ENCODE measurements at regions not wholly inside any gene's neighbourhood (a gene's known extent, or its start where the extent isn't known, plus 50 kb on each side); places are given as distances from the start of the nearest gene placed in this dataset.

GRCh38 chr9:99677281-99677680 is 144.4 kb upstream of the NR4A3 start:
- Histone ChIP-seq H3K27me3 (ENCODE audit: insufficient read depth, low read length, poor library complexity) (no peaks in the 10 kb centered on the region), H3K4me3 (ENCODE audit: low read depth in 1 of 2, low read length in 2 of 2) (no peak overlapping the region), H3K4me2 (ENCODE audit: insufficient read depth, low read length) (no peak overlapping the region), H4K20me1 (ENCODE audit: insufficient read depth, low read length) (no peaks in the 10 kb centered on the region), H3K9ac (ENCODE audit: low read depth, low read length) (no peak overlapping the region), H3K79me2 (ENCODE audit: insufficient read depth, low read length) (no peaks in the 10 kb centered on the region), H3K4me1 (ENCODE audit: insufficient read depth, low read length) (no peaks in the 10 kb centered on the region), H2AFZ (ENCODE audit: low read depth, low read length) (no peak overlapping the region), H3K36me3 (ENCODE audit: insufficient read depth, low read length) (no peaks in the 10 kb centered on the region), H3K27ac (ENCODE audit: low read length) (no peak overlapping the region), H3K9me3 (ENCODE audit: insufficient read depth, low read length, severe bottlenecking) (no peaks in the 10 kb centered on the region)
- DNase-seq (no peak), ATAC-seq (ENCODE audit: insufficient read depth, low read depth) (no peak)
- no peak for TF ChIP-seq EZH2 (IDR thresholded peaks at IDR 0.05; ENCODE audit: borderline replicate concordance, low read depth, low read length, severe bottlenecking)
- TF ChIP-seq CTCF (IDR thresholded peaks at IDR 0.05; ENCODE audit: borderline replicate concordance, extremely low read depth, low read length, poor library complexity, severe bottlenecking): no peak

- Histone ChIP-seq H3K36me3 (ENCODE audit: insufficient read depth, low read length) (no peaks in the 10 kb centered on the region), H2AFZ (ENCODE audit: low read depth, low read length) (no peak overlapping the region), H3K4me3 (ENCODE audit: low read depth in 1 of 2, low read length in 2 of 2) (no peak overlapping the region), H3K27ac (ENCODE audit: low read length) (no peak overlapping the region), H4K20me1 (ENCODE audit: insufficient read depth, low read length) (no peaks in the 10 kb centered on the region), H3K4me1 (ENCODE audit: insufficient read depth, low read length) (no peaks in the 10 kb centered on the region), H3K27me3 (ENCODE audit: insufficient read depth, low read length, poor library complexity) (no peaks in the 10 kb centered on the region), H3K79me2 (ENCODE audit: insufficient read depth, low read length) (no peaks in the 10 kb centered on the region), H3K9ac (ENCODE audit: low read depth, low read length) (no peak overlapping the region), H3K4me2 (ENCODE audit: insufficient read depth, low read length) (no peak overlapping the region), H3K9me3 (ENCODE audit: insufficient read depth, low read length, severe bottlenecking) (no peaks in the 10 kb centered on the region)
- DNase-seq: no peak
- ATAC-seq (ENCODE audit: insufficient read depth, low read depth): no peak
- TF ChIP-seq CTCF (IDR thresholded peaks at IDR 0.05; ENCODE audit: borderline replicate concordance, extremely low read depth, low read length, poor library complexity, severe bottlenecking): no peak
- TF ChIP-seq EZH2 (IDR thresholded peaks at IDR 0.05; ENCODE audit: borderline replicate concordance, low read depth, low read length, severe bottlenecking): no peak
These were observed 143.1 kb upstream of the NR4A3 start for GRCh38 chr9:99678566-99678965.

- H3K27ac ChIP-seq (ENCODE audit: low read length): no peak overlapping the region
- no peaks in the 10 kb centered on the region for H3K79me2 ChIP-seq (ENCODE audit: insufficient read depth, low read length)
- H3K4me1 ChIP-seq (ENCODE audit: insufficient read depth, low read length): no peaks in the 10 kb centered on the region
- no peaks in the 10 kb centered on the region for H4K20me1 ChIP-seq (ENCODE audit: insufficient read depth, low read length)
- no peak overlapping the region for H3K4me3 ChIP-seq (ENCODE audit: low read depth in 1 of 2, low read length in 2 of 2)
- TF ChIP-seq EZH2 (IDR thresholded peaks at IDR 0.05; ENCODE audit: borderline replicate concordance, low read depth, low read length, severe bottlenecking) (no peak), CTCF (IDR thresholded peaks at IDR 0.05; ENCODE audit: borderline replicate concordance, extremely low read depth, low read length, poor library complexity, severe bottlenecking) (no peak)
- DNase-seq (no peak), ATAC-seq (ENCODE audit: insufficient read depth, low read depth) (no peak)
- no peak overlapping the region for H2AFZ ChIP-seq (ENCODE audit: low read depth, low read length)
- no peaks in the 10 kb centered on the region for H3K27me3 ChIP-seq (ENCODE audit: insufficient read depth, low read length, poor library complexity)
- H3K9ac ChIP-seq (ENCODE audit: low read depth, low read length): no peak overlapping the region
- no peaks in the 10 kb centered on the region for H3K36me3 ChIP-seq (ENCODE audit: insufficient read depth, low read length)
- H3K9me3 ChIP-seq (ENCODE audit: insufficient read depth, low read length, severe bottlenecking): no peaks in the 10 kb centered on the region
- no peak overlapping the region for H3K4me2 ChIP-seq (ENCODE audit: insufficient read depth, low read length)
These were observed 141.5 kb upstream of the NR4A3 start for GRCh38 chr9:99680191-99680590.

GRCh38 chr9:99681113-99681512 is 140.6 kb upstream of the NR4A3 start:
- TF ChIP-seq EZH2 (IDR thresholded peaks at IDR 0.05; ENCODE audit: borderline replicate concordance, low read depth, low read length, severe bottlenecking) (no peak), CTCF (IDR thresholded peaks at IDR 0.05; ENCODE audit: borderline replicate concordance, extremely low read depth, low read length, poor library complexity, severe bottlenecking) (no peak)
- no peak overlapping the region for H3K27ac ChIP-seq (ENCODE audit: low read length)
- H3K9ac ChIP-seq (ENCODE audit: low read depth, low read length): no peak overlapping the region
- H3K4me2 ChIP-seq (ENCODE audit: insufficient read depth, low read length): no peak overlapping the region
- H3K4me1 ChIP-seq (ENCODE audit: insufficient read depth, low read length): no peaks in the 10 kb centered on the region
- H3K36me3 ChIP-seq (ENCODE audit: insufficient read depth, low read length): no peaks in the 10 kb centered on the region
- H2AFZ ChIP-seq (ENCODE audit: low read depth, low read length): no peak overlapping the region
- no peaks in the 10 kb centered on the region for H3K79me2 ChIP-seq (ENCODE audit: insufficient read depth, low read length)
- no peaks in the 10 kb centered on the region for H4K20me1 ChIP-seq (ENCODE audit: insufficient read depth, low read length)
- H3K27me3 ChIP-seq (ENCODE audit: insufficient read depth, low read length, poor library complexity): no peaks in the 10 kb centered on the region
- DNase-seq: no peak
- H3K9me3 ChIP-seq (ENCODE audit: insufficient read depth, low read length, severe bottlenecking): no peaks in the 10 kb centered on the region
- no peak overlapping the region for H3K4me3 ChIP-seq (ENCODE audit: low read depth in 1 of 2, low read length in 2 of 2)
- ATAC-seq (ENCODE audit: insufficient read depth, low read depth): no peak

Measured in DND-41 (cell line).